T follicular helper cell (primary cell): ENCODE measurements at regions not wholly inside any gene's neighbourhood (a gene's known extent, or its start where the extent isn't known, plus 50 kb on each side); places are given as distances from the start of the nearest gene placed in this dataset.
"Not testable (repeated sequence)": the region's sequence is repeated elsewhere in the genome, so short reads cannot be mapped to it uniquely, and the experiment has no call there.

Experiments used
- DNase-seq: peaks from one replicate; pipeline ENCODE4 v3.0.0-alpha.2; 2020; ENCODE audit warnings: low read depth

GRCh38 chr18:77329651-77330050 lies 80.0 kb downstream of the GALR1 start:
- no peak for DNase-seq

- no peak for DNase-seq
These were observed 85.2 kb downstream of the GALR1 start for GRCh38 chr18:77334876-77335275.

- DNase-seq = no peak
These were observed 88.0 kb downstream of the GALR1 start for GRCh38 chr18:77337604-77338003.

- DNase-seq = no peak
These were observed 89.4 kb downstream of the GALR1 start for GRCh38 chr18:77339093-77339492.

- DNase-seq = no peak
These were observed 90.0 kb downstream of the GALR1 start for GRCh38 chr18:77339623-77340022.

GRCh38 chr18:77340815-77341214 lies 91.2 kb downstream of the GALR1 start:
- no peak for DNase-seq

GRCh38 chr18:77341527-77342325 lies 92.1 kb downstream of the GALR1 start:
- no peak for DNase-seq

GRCh38 chr18:77342736-77343135 lies 93.1 kb downstream of the GALR1 start:
- DNase-seq = no peak

- DNase-seq = no peak
These were observed 94.3 kb downstream of the GALR1 start for GRCh38 chr18:77343846-77344510.

GRCh38 chr18:77344786-77345500 lies 95.3 kb downstream of the GALR1 start:
- no peak for DNase-seq

GRCh38 chr18:77346208-77346810 lies 96.7 kb downstream of the GALR1 start:
- no peak for DNase-seq

- DNase-seq = not testable (repeated sequence)
These were observed 103.7 kb downstream of the GALR1 start for GRCh38 chr18:77353349-77353748.

- no peak for DNase-seq
These were observed 110.1 kb downstream of the GALR1 start for GRCh38 chr18:77359561-77360314.

- no peak for DNase-seq
These were observed 110.9 kb downstream of the GALR1 start for GRCh38 chr18:77360315-77361190.

GRCh38 chr18:77361382-77361781 lies 111.7 kb downstream of the GALR1 start:
- no peak for DNase-seq

- no peak for DNase-seq
These were observed 116.0 kb downstream of the GALR1 start for GRCh38 chr18:77365667-77366066.

- no peak for DNase-seq
These were observed 116.5 kb downstream of the GALR1 start for GRCh38 chr18:77366067-77366719.

- no peak for DNase-seq
These were observed 117.3 kb downstream of the GALR1 start for GRCh38 chr18:77366720-77367641.

- DNase-seq = no peak
These were observed 120.0 kb downstream of the GALR1 start for GRCh38 chr18:77369644-77370043.
